ENCODE measurements at regions not wholly inside any gene's neighbourhood (a gene's known extent, or its start where the extent isn't known, plus 50 kb on each side); places are given as distances from the start of the nearest gene placed in this dataset.

GRCh38 chr13:111401755-111402154, 81.3 kb downstream of the TEX29 start:
- H3T11ph ChIP-seq (ENCODE audit: low read length) = no peak overlapping the region
- no peak overlapping the region for H2BK20ac ChIP-seq (ENCODE audit: low read depth, low read length, poor library complexity, severe bottlenecking)
- no peak overlapping the region for H3K4me2 ChIP-seq (ENCODE audit: insufficient read depth, insufficient read length, low read length)
- H2BK15ac ChIP-seq (ENCODE audit: low read depth, low read length) = no peak overlapping the region
- Mint-ChIP-seq H3K4me1 (peaks cover 0 to 3% of the 10 kb centered on the region in 2 experiments; a peak in 1 of 4 replicates), H3K27ac (no peak overlapping the region), H3K4me3 (no peak overlapping the region), H3K27me3 (ENCODE audit: low read depth) (peaks cover 15% of the 10 kb centered on the region), H3K9me3 (peaks cover 2 to 3% of the 10 kb centered on the region in 2 experiments; a peak in 2 of 5 replicates), H3K36me3 (ENCODE audit: insufficient read depth in 1 of 3, low read depth in 3 of 3) (no peaks in the 10 kb centered on the region; a peak in 1 of 7 replicates)
- H3K14ac ChIP-seq (ENCODE audit: insufficient read depth, low read length) = no peak overlapping the region
- H3K9me3 ChIP-seq (ENCODE audit: control insufficient read depth, low read depth, low read length) = no peaks in the 10 kb centered on the region
- no peak overlapping the region for H3K18ac ChIP-seq (ENCODE audit: insufficient read length, low read depth, low read length)
- TF ChIP-seq CTCF (conservative IDR thresholded peaks at IDR 0.05) = no peak
- no peak overlapping the region for H2BK12ac ChIP-seq (ENCODE audit: insufficient read length, low read depth, low read length)
- H2BK5ac ChIP-seq (ENCODE audit: insufficient read length, low read length) = no peak overlapping the region
- no peak overlapping the region for H4K5ac ChIP-seq (ENCODE audit: insufficient read length, low read depth, low read length)
- H3K23ac ChIP-seq (ENCODE audit: insufficient read length, low read depth, low read length) = no peak overlapping the region
- H2BK120ac ChIP-seq (ENCODE audit: low read depth, low read length, poor library complexity, severe bottlenecking) = no peak overlapping the region
- no CpG with 5 or more reads among the region's 14 CpGs for WGBS (ENCODE audit: extremely low coverage, insufficient read length, low lambda C conversion rate)
- H2AFZ ChIP-seq (ENCODE audit: low read length) = no peak overlapping the region
- no peaks in the 10 kb centered on the region for H3K79me2 ChIP-seq (ENCODE audit: insufficient read depth, low read length)
- H3K27me3 ChIP-seq (ENCODE audit: insufficient read depth, low read length) = no peaks in the 10 kb centered on the region
- no peak for DNase-seq
- no peak overlapping the region for H2AK5ac ChIP-seq (ENCODE audit: insufficient read length, low read length)
- no peak overlapping the region for H3K4ac ChIP-seq (ENCODE audit: low read depth, low read length)
- no peak overlapping the region for H4K8ac ChIP-seq (replicated peaks; ENCODE audit: insufficient read length, low read depth, low read length)
- H3K23me2 ChIP-seq (ENCODE audit: insufficient read length, low read depth, low read length, poor library complexity, severe bottlenecking) = no peaks in the 10 kb centered on the region
- no peak overlapping the region for H4K91ac ChIP-seq (ENCODE audit: insufficient read length, low read depth, low read length)
- no peak overlapping the region for H3K27ac ChIP-seq (ENCODE audit: insufficient read length, low read depth, low read length)
- no peaks in the 10 kb centered on the region for H3K4me1 ChIP-seq (ENCODE audit: insufficient read depth, low read length)
- no peak overlapping the region for H3K9ac ChIP-seq (ENCODE audit: extremely low read depth, insufficient read length, low read length)
- no peaks in the 10 kb centered on the region for H4K20me1 ChIP-seq (ENCODE audit: control insufficient read depth, insufficient read depth, insufficient read length)
- no peak overlapping the region for H3K56ac ChIP-seq (ENCODE audit: insufficient read length, low read depth, low read length)
- H3K79me1 ChIP-seq (ENCODE audit: insufficient read depth, low read depth, low read length, poor library complexity, severe bottlenecking) = no peaks in the 10 kb centered on the region
